Effector memory CD4-positive, alpha-beta T cell (primary cell): ENCODE measurements at regions not wholly inside any gene's neighbourhood (a gene's known extent, or its start where the extent isn't known, plus 50 kb on each side); places are given as distances from the start of the nearest gene placed in this dataset.

Experiments
- DNase-seq, 3 donors: peaks; one replicate each; pipeline ENCODE4 v3.0.0-alpha.2; 2020
- H3K27ac ChIP-seq: 2 replicates; pipeline ENCODE4 v1.7.0; 2013; ENCODE audit warnings: mild to moderate bottlenecking, low read length, moderate library complexity; ENCODE audit not compliant: insufficient read depth, poor library complexity, severe bottlenecking
- H3K27me3 ChIP-seq: replicated peaks from 2 replicates; pipeline ENCODE4 v1.7.0; 2013; ENCODE audit warnings: mild to moderate bottlenecking, low read length; ENCODE audit not compliant: insufficient read depth, control insufficient read depth, poor library complexity, severe bottlenecking
- H3K36me3 ChIP-seq: 2 replicates; pipeline ENCODE4 v1.7.0; 2013; ENCODE audit warnings: mild to moderate bottlenecking, low read length, moderate library complexity; ENCODE audit not compliant: control insufficient read depth, insufficient read depth
- H3K4me1 ChIP-seq: 2 replicates; pipeline ENCODE4 v1.7.0; 2013; ENCODE audit warnings: low read length, mild to moderate bottlenecking; ENCODE audit not compliant: control insufficient read depth, insufficient read depth, poor library complexity, severe bottlenecking
- H3K4me3 ChIP-seq: 2 replicates; pipeline ENCODE4 v1.7.0; 2013; ENCODE audit warnings: low read length, low read depth, mild to moderate bottlenecking; ENCODE audit not compliant: insufficient read depth, poor library complexity, severe bottlenecking
- H3K9me3 ChIP-seq: 2 replicates; pipeline ENCODE4 v1.7.0; 2013; ENCODE audit warnings: mild to moderate bottlenecking, low read length, moderate library complexity; ENCODE audit not compliant: control insufficient read depth

GRCh38 chr13:83281654-83282053, 600.6 kb downstream of the SLITRK1 start:
- Histone ChIP-seq H3K4me1 (no peaks in the 10 kb centered on the region), H3K4me3 (no peak overlapping the region), H3K36me3 (no peaks in the 10 kb centered on the region), H3K27ac (no peak overlapping the region), H3K9me3 (no peaks in the 10 kb centered on the region), H3K27me3 (no peaks in the 10 kb centered on the region)
- no peak for DNase-seq

- Histone ChIP-seq H3K27me3 (no peaks in the 10 kb centered on the region), H3K9me3 (no peaks in the 10 kb centered on the region), H3K4me3 (no peak overlapping the region), H3K27ac (no peak overlapping the region), H3K36me3 (no peaks in the 10 kb centered on the region), H3K4me1 (no peaks in the 10 kb centered on the region)
- no peak for DNase-seq
Measured at GRCh38 chr13:83274679-83275078, 607.6 kb downstream of the SLITRK1 start.

- Histone ChIP-seq H3K36me3 (no peaks in the 10 kb centered on the region), H3K4me3 (no peak overlapping the region), H3K27me3 (no peaks in the 10 kb centered on the region), H3K4me1 (no peaks in the 10 kb centered on the region), H3K9me3 (no peaks in the 10 kb centered on the region), H3K27ac (no peak overlapping the region)
- no peak for DNase-seq
Measured at GRCh38 chr13:83272652-83273240, 609.5 kb downstream of the SLITRK1 start.

GRCh38 chr13:83272076-83272475, 610.2 kb downstream of the SLITRK1 start:
- Histone ChIP-seq H3K27me3 (no peaks in the 10 kb centered on the region), H3K9me3 (no peaks in the 10 kb centered on the region), H3K4me3 (no peak overlapping the region), H3K27ac (no peak overlapping the region), H3K36me3 (no peaks in the 10 kb centered on the region), H3K4me1 (no peaks in the 10 kb centered on the region)
- DNase-seq, result no peak

- Histone ChIP-seq H3K36me3 (no peaks in the 10 kb centered on the region), H3K9me3 (peaks cover 3% of the 10 kb centered on the region), H3K27ac (no peak overlapping the region), H3K4me1 (no peaks in the 10 kb centered on the region), H3K27me3 (no peaks in the 10 kb centered on the region), H3K4me3 (no peak overlapping the region)
- DNase-seq, result no peak
Measured at GRCh38 chr13:83265279-83265678, 617.0 kb downstream of the SLITRK1 start.

GRCh38 chr13:83248751-83249150, 633.5 kb downstream of the SLITRK1 start:
- no peak overlapping the region for H3K27ac ChIP-seq
- H3K4me1 ChIP-seq, result no peaks in the 10 kb centered on the region
- no peaks in the 10 kb centered on the region for H3K27me3 ChIP-seq
- no peak for DNase-seq
- H3K4me3 ChIP-seq, result no peak overlapping the region
- H3K9me3 ChIP-seq, result no peaks in the 10 kb centered on the region
- H3K36me3 ChIP-seq, result no peaks in the 10 kb centered on the region

GRCh38 chr13:83232626-83233025, 649.6 kb downstream of the SLITRK1 start:
- Histone ChIP-seq H3K4me1 (no peaks in the 10 kb centered on the region), H3K9me3 (no peaks in the 10 kb centered on the region), H3K36me3 (no peaks in the 10 kb centered on the region), H3K27me3 (no peaks in the 10 kb centered on the region), H3K27ac (no peak overlapping the region), H3K4me3 (no peak overlapping the region)
- no peak for DNase-seq

- H3K27ac ChIP-seq, result no peak overlapping the region
- no peak for DNase-seq
- no peaks in the 10 kb centered on the region for H3K27me3 ChIP-seq
- H3K4me1 ChIP-seq, result no peaks in the 10 kb centered on the region
- no peaks in the 10 kb centered on the region for H3K36me3 ChIP-seq
- H3K9me3 ChIP-seq, result no peaks in the 10 kb centered on the region
- H3K4me3 ChIP-seq, result no peak overlapping the region
Measured at GRCh38 chr13:83229574-83230305, 652.5 kb downstream of the SLITRK1 start.

- Histone ChIP-seq H3K27ac (no peak overlapping the region), H3K9me3 (no peaks in the 10 kb centered on the region), H3K4me3 (no peak overlapping the region), H3K4me1 (no peaks in the 10 kb centered on the region), H3K36me3 (no peaks in the 10 kb centered on the region), H3K27me3 (no peaks in the 10 kb centered on the region)
- DNase-seq, result no peak
Measured at GRCh38 chr13:83223546-83223945, 658.7 kb downstream of the SLITRK1 start.

- Histone ChIP-seq H3K36me3 (no peaks in the 10 kb centered on the region), H3K9me3 (no peaks in the 10 kb centered on the region), H3K27me3 (no peaks in the 10 kb centered on the region), H3K27ac (no peak overlapping the region), H3K4me3 (no peak overlapping the region), H3K4me1 (no peaks in the 10 kb centered on the region)
- DNase-seq, result no peak
Measured at GRCh38 chr13:83221813-83222241, 660.4 kb downstream of the SLITRK1 start.
